HCT116 (cell line): ENCODE measurements at regions not wholly inside any gene's neighbourhood (a gene's known extent, or its start where the extent isn't known, plus 50 kb on each side); places are given as distances from the start of the nearest gene placed in this dataset.

Experiments
- ATF3 ChIP-seq: IDR thresholded peaks from 2 replicates; pipeline ENCODE4 v1.6.1; 2012
- CBX3 ChIP-seq: IDR thresholded peaks from 2 replicates; pipeline ENCODE4 v1.6.1; 2012; ENCODE audit warnings: low read depth
- CTCF ChIP-seq, 3 experiments: fragments of 200-600 bp in 1 of 3; sonication (generic) in 1 of 3; IDR thresholded peaks in 2 of 3; conservative IDR thresholded peaks in 1 of 3; 2 replicates each; pipeline ENCODE4 v1.5.1; 2012 to 2017; ENCODE audit warnings: low read depth in 2 of 3, low read length in 2 of 3, antibody characterized with exemption in 1 of 3, borderline replicate concordance in 1 of 3, control low read depth in 1 of 3, mild to moderate bottlenecking in 1 of 3, mixed read lengths in 1 of 3, mixed run types in 1 of 3, moderate library complexity in 1 of 3; ENCODE audit not compliant: insufficient read depth in 1 of 3
- EZH2 ChIP-seq: fragments of 200-600 bp; sonication (generic); IDR thresholded peaks from 2 replicates; pipeline ENCODE4 v1.6.1; 2017; ENCODE audit warnings: antibody characterized with exemption, mixed run types
- EZH2phosphoT487 ChIP-seq: fragments of 200-600 bp; IDR thresholded peaks from 2 replicates; pipeline ENCODE4 v1.6.1; 2018; ENCODE audit warnings: antibody characterized with exemption, borderline replicate concordance
- JUND ChIP-seq: IDR thresholded peaks from 2 replicates; pipeline ENCODE4 v1.6.1; 2012
- POLR2A ChIP-seq: IDR thresholded peaks from 2 replicates; pipeline ENCODE4 v1.7.0; 2011; ENCODE audit warnings: borderline replicate concordance; ENCODE audit not compliant: insufficient read depth, insufficient read length; ENCODE audit errors: extremely low read depth
- POLR2AphosphoS5 ChIP-seq: IDR thresholded peaks from 2 replicates; pipeline ENCODE4 v1.6.1; 2011; ENCODE audit warnings: mild to moderate bottlenecking, low read depth, low read length, moderate library complexity
- RAD21 ChIP-seq: IDR thresholded peaks from 2 replicates; pipeline ENCODE4 v1.6.1; 2012; ENCODE audit warnings: low read depth, mild to moderate bottlenecking
- SIN3A ChIP-seq: IDR thresholded peaks from 2 replicates; pipeline ENCODE4 v1.6.1; 2012; ENCODE audit warnings: low read depth
- TCF7L2 ChIP-seq: IDR thresholded peaks from 2 replicates; pipeline ENCODE4 v1.7.0; 2011; ENCODE audit warnings: borderline replicate concordance, inconsistent platforms; ENCODE audit not compliant: insufficient read depth, insufficient read length; ENCODE audit errors: extremely low read depth
- ZNF274 ChIP-seq: fragments of 200-500 bp; sonication (Bioruptor generic); IDR thresholded peaks from 2 replicates; pipeline ENCODE4 v1.6.1; 2014; ENCODE audit warnings: mild to moderate bottlenecking, low read depth, low read length, inconsistent platforms

- TF ChIP-seq EZH2phosphoT487 (no peak), CTCF (IDR thresholded peaks at IDR 0.05 in 2 of 3, conservative IDR thresholded peaks at IDR 0.05 in 1 of 3; ENCODE audit: borderline replicate concordance in 1 of 3, insufficient read depth in 1 of 3, low read depth in 2 of 3, low read length in 2 of 3) (no peak), POLR2AphosphoS5 (no peak), JUND (no peak), SIN3A (no peak), EZH2 (no peak), ZNF274 (no peak), POLR2A (no peak), ATF3 (no peak), RAD21 (no peak), CBX3 (no peak), TCF7L2 (no peak)
Observed at GRCh38 chr14:105856676-105857219, 330.4 kb downstream of the TMEM121 start.
